NCI-H2107 (cell line): ENCODE measurements at regions not wholly inside any gene's neighbourhood (a gene's known extent, or its start where the extent isn't known, plus 50 kb on each side); places are given as distances from the start of the nearest gene placed in this dataset.

Experiments used
- DNase-seq: peaks from one replicate; lab custom pipeline; 2025; lab: John Stamatoyannopoulos, UW

GRCh38 chr13:99436686-99437416 lies 64.4 kb upstream of the TM9SF2 start:
- DNase-seq: peak; percentile 74

DNA sequence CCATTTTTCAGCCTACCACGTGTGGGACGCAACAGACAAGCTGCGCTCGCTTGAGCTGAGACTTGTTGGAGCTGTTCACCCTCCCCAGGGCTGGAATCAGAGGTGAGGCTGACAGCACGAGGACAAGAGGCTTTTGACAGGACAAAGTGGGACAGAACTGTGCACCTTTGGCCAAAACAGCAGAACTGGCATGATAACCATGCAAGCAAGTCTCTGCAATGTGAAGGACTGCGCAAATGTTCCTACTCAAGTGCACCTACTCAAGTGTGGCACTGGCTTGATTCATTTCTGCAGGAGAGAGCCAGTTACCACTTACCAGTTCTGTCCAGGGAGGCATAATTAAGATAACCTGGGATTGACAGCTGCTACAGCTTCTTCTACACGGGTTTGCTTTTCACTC lies 62.2 kb upstream of the TM9SF2 start:
- no peak for DNase-seq

- DNase-seq: no peak
Measured at GRCh38 chr13:99439850-99440604, 61.2 kb upstream of the TM9SF2 start.

- peak; percentile 46 for DNase-seq
Measured at GRCh38 chr13:99442273-99442895, 58.9 kb upstream of the TM9SF2 start.

GRCh38 chr13:99446242-99446641 lies 55.0 kb upstream of the TM9SF2 start:
- no peak for DNase-seq

GRCh38 chr13:99448546-99448945 lies 52.7 kb upstream of the TM9SF2 start:
- DNase-seq: no peak

- no peak for DNase-seq
Measured at GRCh38 chr13:99450416-99450815, 50.9 kb upstream of the TM9SF2 start.
